ENCODE measurements at regions not wholly inside any gene's neighbourhood (a gene's known extent, or its start where the extent isn't known, plus 50 kb on each side); places are given as distances from the start of the nearest gene placed in this dataset.

- no peak for DNase-seq
These were observed 315.5 kb downstream of the RPS24 start for GRCh38 chr10:78349165-78349516.

GRCh38 chr10:78349911-78350663, 316.4 kb downstream of the RPS24 start:
- DNase-seq = no peak

GRCh38 chr10:78351283-78351682, 317.6 kb downstream of the RPS24 start:
- DNase-seq = no peak

GRCh38 chr10:78351809-78352208, 318.1 kb downstream of the RPS24 start:
- DNase-seq = no peak

GRCh38 chr10:78353636-78354035, 320.0 kb downstream of the RPS24 start:
- DNase-seq = no peak

GRCh38 chr10:78354101-78354500, 320.4 kb downstream of the RPS24 start:
- no peak for DNase-seq

GRCh38 chr10:78356291-78356900, 322.7 kb downstream of the RPS24 start:
- DNase-seq = no peak

GRCh38 chr10:78357141-78358063, 323.7 kb downstream of the RPS24 start:
- DNase-seq = no peak

GRCh38 chr10:78358351-78358750, 324.7 kb downstream of the RPS24 start:
- DNase-seq = no peak

- DNase-seq = no peak
These were observed 325.3 kb downstream of the RPS24 start for GRCh38 chr10:78358982-78359381.

- DNase-seq = no peak
These were observed 326.0 kb downstream of the RPS24 start for GRCh38 chr10:78359640-78360091.

- no peak for DNase-seq
These were observed 326.6 kb downstream of the RPS24 start for GRCh38 chr10:78360284-78360683.

GRCh38 chr10:78361031-78361430, 327.4 kb downstream of the RPS24 start:
- DNase-seq = no peak

- no peak for DNase-seq
These were observed 328.9 kb downstream of the RPS24 start for GRCh38 chr10:78362406-78363022.

- no peak for DNase-seq
These were observed 329.5 kb downstream of the RPS24 start for GRCh38 chr10:78363190-78363589.

- no peak for DNase-seq
These were observed 332.0 kb downstream of the RPS24 start for GRCh38 chr10:78365694-78366093.

GRCh38 chr10:78366663-78367411, 333.2 kb downstream of the RPS24 start:
- DNase-seq = no peak

GRCh38 chr10:78367751-78368150, 334.1 kb downstream of the RPS24 start:
- no peak for DNase-seq

GRCh38 chr10:78371136-78371535, 337.5 kb downstream of the RPS24 start:
- no peak for DNase-seq

- no peak for DNase-seq
These were observed 339.1 kb downstream of the RPS24 start for GRCh38 chr10:78372806-78373205.

GRCh38 chr10:78374331-78375028, 340.8 kb downstream of the RPS24 start:
- no peak for DNase-seq

Data from NCI-H2081 (cell line).